ENCODE measurements at regions not wholly inside any gene's neighbourhood (a gene's known extent, or its start where the extent isn't known, plus 50 kb on each side); places are given as distances from the start of the nearest gene placed in this dataset.

- DNase-seq, result no peak
These were observed 50.6 kb downstream of the SLIT2 start for GRCh38 chr4:20302336-20302735.

- no peak for DNase-seq
These were observed 54.3 kb downstream of the SLIT2 start for GRCh38 chr4:20305976-20306375.

- DNase-seq, result no peak
These were observed 60.2 kb downstream of the SLIT2 start for GRCh38 chr4:20311856-20312255.

- DNase-seq, result no peak
These were observed 61.7 kb downstream of the SLIT2 start for GRCh38 chr4:20313237-20314030.

- no peak for DNase-seq
These were observed 65.8 kb downstream of the SLIT2 start for GRCh38 chr4:20317424-20317985.

GRCh38 chr4:20318001-20318908 is 66.5 kb downstream of the SLIT2 start:
- no peak for DNase-seq

GRCh38 chr4:20318909-20319277 is 67.2 kb downstream of the SLIT2 start:
- no peak for DNase-seq

- DNase-seq, result no peak
These were observed 68.3 kb downstream of the SLIT2 start for GRCh38 chr4:20319825-20320612.

GRCh38 chr4:20323991-20324390 is 72.3 kb downstream of the SLIT2 start:
- DNase-seq, result no peak

- no peak for DNase-seq
These were observed 74.8 kb downstream of the SLIT2 start for GRCh38 chr4:20326460-20326859.

- no peak for DNase-seq
These were observed 75.3 kb downstream of the SLIT2 start for GRCh38 chr4:20326977-20327376.

- no peak for DNase-seq
These were observed 76.1 kb downstream of the SLIT2 start for GRCh38 chr4:20327808-20328207.

- DNase-seq, result no peak
These were observed 79.9 kb downstream of the SLIT2 start for GRCh38 chr4:20331642-20332041.

- no peak for DNase-seq
These were observed 81.5 kb downstream of the SLIT2 start for GRCh38 chr4:20333141-20333715.

- no peak for DNase-seq
These were observed 85.6 kb downstream of the SLIT2 start for GRCh38 chr4:20337261-20337664.

- DNase-seq, result no peak
These were observed 87.1 kb downstream of the SLIT2 start for GRCh38 chr4:20338841-20339240.

- peak; percentile 7 for DNase-seq
These were observed 89.5 kb downstream of the SLIT2 start for GRCh38 chr4:20341134-20341738.

- DNase-seq, result no peak
These were observed 95.8 kb downstream of the SLIT2 start for GRCh38 chr4:20347531-20347930.

- DNase-seq, result no peak
These were observed 96.7 kb downstream of the SLIT2 start for GRCh38 chr4:20348411-20348810.

GRCh38 chr4:20351360-20352162 is 99.9 kb downstream of the SLIT2 start:
- no peak for DNase-seq

GRCh38 chr4:20352163-20352431 is 100.4 kb downstream of the SLIT2 start:
- DNase-seq, result no peak

GRCh38 chr4:20353646-20354045 is 101.9 kb downstream of the SLIT2 start:
- DNase-seq, result no peak
